ENCODE measurements at regions not wholly inside any gene's neighbourhood (a gene's known extent, or its start where the extent isn't known, plus 50 kb on each side); places are given as distances from the start of the nearest gene placed in this dataset.

DNA sequence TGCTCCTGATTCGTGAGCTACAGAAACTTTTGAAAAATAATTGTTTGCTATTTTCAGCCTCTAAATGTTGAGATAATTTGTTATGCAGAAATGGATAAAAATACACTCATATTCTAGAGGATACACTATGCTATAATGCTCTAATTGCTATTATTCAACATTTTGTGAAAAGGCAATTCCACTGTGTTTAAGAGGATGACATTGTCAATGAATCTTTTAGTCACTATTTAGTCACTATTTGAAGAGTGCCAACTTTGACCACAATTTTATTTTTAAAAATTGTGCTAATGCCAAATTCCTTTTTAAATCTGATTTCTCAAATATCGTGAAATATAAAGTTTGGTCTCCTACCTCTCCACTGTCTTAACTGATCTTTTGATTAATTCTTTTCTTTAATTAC lies 604.9 kb upstream of the KCNMB2 start:
- no peak for DNase-seq

DNA sequence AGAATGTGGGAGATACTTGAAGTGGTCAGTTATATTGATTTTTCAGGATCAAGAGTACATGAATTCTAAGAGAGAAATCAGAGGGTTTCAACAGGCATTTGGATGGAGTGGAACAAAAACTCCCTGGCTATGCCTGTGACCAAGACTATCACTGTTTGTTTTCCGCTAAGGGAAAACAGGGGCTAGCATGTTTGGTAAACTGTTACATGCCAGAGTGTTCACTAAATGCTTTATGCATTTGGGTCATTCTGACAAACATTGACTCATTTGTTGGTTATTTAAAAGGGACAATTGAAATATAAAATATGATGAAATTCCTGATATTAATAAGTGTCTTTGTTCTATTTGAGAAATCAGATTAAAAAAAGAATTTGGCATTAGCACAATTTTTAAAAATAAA lies 603.9 kb upstream of the KCNMB2 start:
- no peak for DNase-seq

DNA sequence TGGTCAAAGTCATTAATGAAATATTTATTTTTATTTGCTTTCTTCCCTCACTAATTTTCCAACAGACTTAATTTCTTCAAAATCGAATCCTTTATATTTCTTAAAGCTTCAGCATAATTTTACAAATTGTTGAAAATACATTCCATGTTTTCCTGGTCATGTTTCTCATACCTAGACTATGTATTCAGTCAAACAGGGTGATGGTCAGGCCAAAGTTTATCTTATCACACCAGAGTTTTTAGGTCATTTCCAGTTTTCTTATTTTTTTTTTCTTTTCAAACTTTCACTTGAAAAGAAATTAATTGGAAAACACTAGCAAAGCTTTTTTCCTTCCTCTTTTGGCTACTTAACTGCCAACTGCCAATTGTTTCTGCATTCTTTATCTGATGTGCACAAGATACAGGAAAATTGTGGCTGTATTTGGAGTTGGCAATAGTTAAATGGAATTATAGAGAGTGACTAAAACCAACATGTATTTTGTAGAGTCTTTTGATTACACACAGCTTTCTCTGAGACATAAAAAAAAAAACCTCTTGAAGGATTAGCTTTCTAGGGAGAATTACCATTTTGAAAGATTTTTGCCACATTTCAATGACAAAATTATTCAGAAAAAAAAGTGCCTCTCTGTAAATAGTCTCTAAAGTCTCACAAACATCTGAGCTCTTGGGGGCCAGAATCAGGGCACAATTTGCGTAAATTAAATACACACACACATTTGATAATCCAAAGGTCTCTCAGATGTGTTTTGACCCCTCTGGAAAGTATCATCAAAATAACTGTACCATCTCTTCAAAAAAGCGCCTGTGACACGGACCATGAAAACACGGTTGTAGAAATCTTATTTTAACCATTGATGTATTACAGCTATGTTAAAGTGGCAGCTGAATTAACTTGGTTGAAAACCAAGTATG lies 603.2 kb upstream of the KCNMB2 start:
- no peak for DNase-seq

DNA sequence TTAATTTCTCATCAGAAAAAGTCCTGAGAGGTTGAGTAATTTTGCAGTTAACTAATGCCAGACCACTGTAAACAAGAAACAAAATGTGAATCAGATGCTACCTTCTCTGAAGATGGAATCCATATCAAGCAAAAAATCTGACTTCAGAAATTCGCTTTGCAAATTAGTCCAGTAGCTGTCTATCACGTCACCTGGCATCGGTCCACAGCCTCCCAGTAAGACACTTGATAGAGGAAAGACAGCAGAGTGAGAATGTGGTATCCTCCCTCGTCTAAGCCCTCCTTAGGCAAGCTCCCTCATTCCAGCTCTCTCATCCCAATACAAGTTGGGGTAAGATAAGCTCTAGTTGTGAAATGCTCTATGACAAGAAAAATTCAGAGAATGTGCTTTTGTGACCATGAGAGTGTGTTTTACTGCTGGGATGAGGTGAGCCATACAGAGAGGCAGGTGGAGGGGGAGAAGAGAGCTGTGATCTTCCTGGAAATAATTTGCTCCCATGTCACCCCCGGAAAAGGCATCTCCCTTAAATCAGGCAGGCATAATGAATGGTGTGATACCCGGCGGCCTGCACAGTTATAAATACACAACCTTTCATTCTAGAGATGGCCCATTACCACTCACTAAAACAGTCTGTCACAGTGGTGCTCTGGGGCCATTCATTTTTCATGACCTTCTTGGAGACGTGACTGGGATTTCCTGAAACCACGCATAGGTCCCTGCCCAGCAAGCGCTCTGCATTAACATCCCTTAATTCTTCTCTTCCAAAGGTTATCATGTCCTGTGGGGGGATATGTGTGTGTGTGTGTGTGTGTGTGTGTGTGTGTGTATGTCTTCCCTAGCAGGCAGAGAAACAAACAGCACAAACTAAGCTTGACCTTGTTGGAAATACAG lies 602.0 kb upstream of the KCNMB2 start:
- no peak for DNase-seq

DNA sequence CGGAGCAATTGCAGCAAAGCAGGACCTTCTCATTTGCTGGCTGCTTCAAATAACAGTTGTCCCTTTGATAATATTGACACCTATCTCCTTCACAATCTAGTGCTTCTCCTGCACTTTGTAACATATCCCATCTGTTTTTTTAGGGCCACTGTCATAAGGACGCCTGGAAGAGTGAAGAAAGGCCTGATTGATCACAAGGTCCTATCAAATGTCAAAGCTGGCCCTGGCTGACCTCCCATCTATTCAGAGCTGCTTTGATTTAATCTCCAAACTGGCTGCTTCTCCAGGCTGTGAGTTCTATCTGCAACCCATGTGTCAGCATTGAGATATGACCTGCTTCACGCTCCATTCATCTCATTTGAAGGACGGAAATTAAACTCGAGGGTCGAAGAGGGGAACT lies 601.2 kb upstream of the KCNMB2 start:
- DNase-seq: no peak

DNA sequence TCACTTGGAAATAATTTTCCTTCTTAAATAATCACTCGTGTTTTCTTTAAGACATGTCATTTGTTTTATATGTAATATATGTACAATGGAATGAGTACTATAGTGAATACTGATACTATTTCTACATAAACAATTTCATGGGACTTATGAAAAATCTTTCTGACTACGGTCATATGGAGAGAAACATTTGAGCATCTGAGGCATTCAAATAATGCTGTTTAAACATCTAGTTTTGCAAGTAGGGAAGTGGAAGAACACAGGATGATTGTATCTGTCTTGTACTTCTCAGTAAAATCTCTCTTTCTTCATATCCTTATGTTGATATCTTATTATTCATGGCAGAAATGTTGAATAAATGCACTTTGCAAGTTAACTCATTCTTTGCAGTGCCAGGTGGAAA lies 599.5 kb upstream of the KCNMB2 start:
- no peak for DNase-seq

DNA sequence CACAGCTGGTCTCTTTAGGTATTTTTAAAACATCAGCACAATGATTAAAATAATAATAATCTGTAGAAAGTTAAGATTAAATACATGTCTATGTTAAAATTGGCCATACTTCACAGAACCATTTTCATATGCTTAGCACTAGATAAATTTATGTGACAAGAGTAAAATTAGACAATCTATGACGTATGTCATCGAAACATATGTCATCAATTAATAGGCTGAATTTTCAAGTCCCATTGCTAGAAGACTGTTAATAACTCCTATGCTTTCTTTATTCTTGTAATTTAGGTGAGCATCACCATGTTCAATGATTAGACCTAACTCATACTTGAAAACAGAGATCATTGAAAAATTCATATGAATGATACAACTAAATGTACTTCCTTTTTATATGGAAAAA lies 593.3 kb upstream of the KCNMB2 start:
- no peak for DNase-seq

DNA sequence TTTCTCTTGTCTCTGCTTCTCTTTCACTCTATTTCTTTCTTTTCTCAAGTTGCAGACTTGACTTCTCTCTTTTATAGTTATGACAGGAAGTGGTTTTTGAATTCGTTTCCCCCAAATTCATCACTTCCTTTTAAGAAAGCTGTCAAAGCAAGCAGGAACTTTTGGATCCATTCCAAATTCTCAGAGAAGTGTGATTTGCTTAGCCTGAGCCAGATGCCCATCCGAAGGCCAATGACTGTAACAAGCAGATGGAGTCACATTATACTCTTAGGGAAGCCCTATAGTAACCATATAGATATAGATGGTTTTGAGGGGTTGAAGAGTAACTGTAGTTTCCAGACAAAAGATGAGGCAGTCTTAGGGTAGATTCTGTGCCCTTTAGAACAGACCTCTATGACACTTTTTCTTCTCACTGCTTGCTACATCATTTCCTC lies 592.0 kb upstream of the KCNMB2 start:
- no peak for DNase-seq

DNA sequence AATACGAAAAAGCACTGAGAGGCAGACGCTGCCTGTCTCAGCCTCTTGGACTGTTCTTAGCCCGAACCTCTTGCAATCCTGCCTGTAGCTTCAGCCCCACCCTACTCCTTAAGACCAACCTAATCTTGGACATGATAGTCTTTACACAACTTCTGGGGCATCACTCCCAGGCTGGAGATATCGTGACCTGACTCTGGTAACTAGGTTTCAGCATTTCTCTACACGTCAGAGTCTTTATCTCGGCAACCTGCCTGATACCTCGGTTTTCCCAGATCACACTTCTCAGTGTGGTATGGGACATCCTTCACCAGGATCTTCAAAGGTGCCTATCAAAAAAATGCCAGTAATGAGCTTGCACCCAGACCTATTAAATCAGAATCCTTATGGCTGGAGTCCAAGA lies 590.2 kb upstream of the KCNMB2 start:
- no peak for DNase-seq

DNA sequence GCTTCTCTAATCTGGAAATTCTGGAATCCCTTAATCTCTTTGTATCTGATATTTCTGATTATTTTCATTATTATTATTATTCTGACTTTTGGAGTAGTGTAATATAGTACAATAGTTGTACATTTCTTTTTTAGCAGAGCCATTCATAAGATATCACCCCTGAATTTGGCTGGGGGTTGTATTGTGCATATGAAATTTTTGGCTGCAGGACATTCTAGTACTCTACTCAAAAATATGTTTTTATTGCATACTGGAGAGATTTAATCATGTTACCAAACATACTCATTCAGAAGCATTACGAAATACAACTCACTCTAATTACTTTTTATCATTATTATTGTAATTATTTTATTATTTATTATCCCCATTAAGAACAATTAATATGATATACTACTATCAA lies 589.7 kb upstream of the KCNMB2 start:
- no peak for DNase-seq

DNA sequence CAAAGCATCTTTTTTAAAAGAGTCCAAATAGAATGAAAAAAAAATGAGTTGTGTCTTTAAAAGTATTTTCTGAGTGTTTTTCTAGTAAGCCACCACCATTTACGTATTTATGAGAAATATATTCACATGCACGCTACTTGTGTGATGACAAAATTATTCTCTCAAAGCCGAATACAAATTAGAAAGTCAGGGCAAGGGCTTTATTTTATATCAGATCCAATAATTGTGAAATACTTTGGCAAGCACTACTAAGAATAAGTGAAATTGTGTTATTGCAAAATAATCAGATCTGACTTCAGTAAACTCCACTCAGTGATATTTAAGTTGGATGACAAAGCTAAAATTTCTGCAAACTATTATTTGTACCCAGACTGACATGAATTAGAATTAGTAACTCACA lies 589.3 kb upstream of the KCNMB2 start:
- DNase-seq: no peak

DNA sequence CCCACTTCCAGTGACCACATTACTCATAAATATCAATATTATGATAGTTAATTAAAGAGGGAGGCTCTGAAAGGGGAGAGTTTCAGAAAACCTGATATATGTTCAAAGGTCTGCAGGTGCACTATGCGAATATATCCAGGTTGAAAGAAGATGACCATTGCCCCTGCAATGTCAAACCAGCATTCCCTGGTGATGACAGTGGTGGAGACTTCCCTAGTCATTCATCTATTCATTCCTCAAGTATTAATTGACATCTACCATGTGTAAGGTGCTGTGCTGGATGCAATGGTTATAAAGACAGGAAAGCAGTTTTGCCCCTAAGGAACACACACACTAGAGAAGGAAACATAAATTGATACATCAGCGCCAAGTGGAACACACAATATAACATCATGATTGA lies 588.3 kb upstream of the KCNMB2 start:
- DNase-seq: no peak

DNA sequence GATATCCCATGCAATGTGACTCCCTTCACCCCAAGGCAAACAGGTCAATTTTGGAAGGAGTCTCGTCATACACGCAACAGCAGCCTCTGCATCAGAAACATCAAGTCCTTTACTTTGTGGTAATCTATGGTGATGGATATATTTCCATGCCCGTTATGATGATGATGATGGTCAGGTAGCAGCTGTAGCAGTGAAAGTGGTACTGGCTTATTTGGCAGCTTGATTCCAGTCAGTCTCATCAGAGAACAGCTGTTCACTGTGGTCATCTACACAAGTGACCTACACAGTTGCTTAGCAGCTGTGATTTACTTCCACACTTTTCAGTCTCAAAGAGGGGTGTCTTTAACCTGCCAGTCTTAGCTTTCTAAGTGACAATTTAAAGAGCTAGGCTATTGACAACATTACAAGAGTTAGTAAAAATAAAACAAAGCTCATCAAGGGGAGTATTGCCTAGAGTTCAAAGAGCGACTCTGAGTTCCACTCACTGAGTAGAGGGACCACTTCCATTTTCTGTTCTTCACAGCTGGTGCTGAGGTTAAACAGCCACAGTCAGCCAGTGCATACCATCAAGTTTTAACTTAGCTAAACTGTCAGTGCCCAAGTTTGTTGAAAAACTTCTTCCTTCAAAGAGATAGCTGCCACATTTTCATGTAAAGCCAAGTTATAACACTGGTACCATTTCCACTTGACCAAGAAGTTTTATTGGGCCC lies 587.4 kb upstream of the KCNMB2 start:
- no peak for DNase-seq

DNA sequence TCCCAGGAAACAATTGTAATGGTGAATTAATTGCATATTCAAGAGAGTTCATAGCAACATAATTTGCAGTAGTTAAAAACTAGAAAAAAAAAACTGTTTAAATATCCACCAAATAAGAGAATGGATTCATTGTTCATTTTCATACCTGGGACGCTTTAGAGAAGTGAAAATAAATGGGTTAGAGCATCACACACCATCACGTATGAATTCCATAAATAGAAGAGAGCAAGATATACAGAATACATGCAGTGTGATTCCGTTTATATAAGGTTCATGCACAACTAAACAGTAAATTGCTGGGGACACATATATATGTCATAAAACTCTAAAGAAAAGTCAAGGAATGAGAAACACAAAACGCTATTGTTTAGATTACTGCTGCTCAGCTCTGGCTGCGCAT lies 577.0 kb upstream of the KCNMB2 start:
- DNase-seq: no peak

DNA sequence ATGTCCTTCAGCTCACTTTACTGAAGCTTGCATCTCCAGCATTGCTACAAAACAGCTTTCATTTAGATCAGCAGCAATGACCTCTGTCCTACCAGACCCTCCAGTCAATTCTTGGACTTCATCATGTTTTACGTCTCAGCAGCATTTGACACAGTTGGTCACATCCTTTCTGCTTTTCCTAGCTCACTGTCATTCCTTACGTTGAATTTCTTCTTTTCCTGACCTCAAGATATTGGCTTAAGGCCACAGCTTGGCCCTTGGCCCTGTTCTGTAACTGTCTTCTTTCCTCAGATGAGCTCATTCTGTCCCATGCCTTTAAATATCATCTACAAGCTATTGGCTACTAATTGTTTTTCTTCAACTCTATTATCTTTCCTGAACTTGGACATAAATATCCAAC lies 576.2 kb upstream of the KCNMB2 start:
- no peak for DNase-seq

DNA sequence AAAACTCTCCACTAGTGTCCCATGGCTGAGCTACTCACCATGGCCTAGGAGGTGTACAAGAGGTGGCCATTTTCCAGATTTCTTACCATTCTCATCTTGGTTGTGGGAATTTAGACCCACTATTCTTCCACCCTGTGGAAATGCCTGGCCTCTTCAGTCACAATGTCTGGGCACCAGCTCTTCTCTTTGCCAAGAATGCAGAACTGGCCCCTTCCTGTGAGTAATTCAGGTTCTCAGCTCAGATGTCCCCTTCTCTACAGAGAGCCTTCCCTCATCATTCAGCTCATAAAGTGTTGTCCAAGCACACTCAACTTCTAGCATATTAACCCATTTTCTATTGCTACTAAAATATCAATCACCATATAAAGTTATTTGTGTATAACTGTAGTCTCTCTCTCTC lies 575.5 kb upstream of the KCNMB2 start:
- no peak for DNase-seq

DNA sequence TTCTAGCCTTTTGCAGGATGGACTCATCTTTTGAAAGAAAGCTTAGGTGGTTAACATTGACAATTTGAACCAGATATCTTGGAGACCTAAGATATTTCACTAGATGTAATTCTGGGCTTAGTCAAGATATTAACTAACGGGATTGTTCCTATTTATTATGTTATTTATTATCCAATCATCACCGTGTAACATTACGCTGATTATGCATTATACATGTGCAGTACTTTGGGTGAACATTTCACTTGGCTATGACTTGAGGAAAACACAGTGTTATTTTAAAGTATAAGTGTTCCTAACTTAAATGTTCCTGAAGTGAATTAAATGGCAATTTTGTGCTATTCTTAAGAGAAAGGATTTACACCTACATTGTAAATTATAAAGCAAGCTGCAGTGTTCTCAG lies 574.5 kb upstream of the KCNMB2 start:
- DNase-seq: no peak

DNA sequence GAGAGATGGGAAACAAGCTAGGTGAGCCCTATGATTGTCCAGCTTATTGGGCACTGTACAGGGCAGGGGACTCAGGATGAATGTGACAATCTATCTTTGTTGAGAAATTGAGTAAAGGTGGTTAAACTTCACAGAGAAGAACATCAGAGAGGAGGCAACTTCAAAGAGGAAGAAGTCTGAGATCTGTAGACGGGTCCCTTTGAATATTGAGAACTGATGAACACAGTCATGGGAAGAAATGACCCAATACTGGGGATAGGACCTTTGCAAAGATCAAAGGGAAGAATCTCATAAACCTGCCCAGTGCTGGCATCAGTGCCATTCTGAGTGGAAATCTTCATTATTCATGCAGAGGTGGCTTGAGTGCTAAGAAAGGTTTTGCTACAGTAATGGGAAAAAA lies 569.7 kb upstream of the KCNMB2 start:
- DNase-seq: no peak

DNA sequence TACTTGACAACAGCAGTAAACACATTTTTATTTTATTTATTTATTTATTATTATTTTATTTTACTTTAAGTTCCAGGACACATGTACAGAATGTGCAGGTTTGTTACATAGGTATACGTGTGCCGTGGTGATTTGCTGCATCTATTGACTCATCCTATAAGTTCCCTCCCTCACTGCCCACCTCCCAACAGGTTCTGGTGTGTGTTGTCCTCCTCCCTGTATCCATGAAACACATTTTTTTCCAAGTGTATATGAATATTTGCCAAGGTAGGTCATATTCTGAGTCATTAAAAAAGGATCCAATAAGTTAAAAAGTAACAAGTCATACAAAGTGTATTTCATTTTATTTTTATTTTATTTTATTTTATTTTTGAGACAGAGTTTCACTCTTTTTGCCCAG lies 567.3 kb upstream of the KCNMB2 start:
- DNase-seq: no peak

DNA sequence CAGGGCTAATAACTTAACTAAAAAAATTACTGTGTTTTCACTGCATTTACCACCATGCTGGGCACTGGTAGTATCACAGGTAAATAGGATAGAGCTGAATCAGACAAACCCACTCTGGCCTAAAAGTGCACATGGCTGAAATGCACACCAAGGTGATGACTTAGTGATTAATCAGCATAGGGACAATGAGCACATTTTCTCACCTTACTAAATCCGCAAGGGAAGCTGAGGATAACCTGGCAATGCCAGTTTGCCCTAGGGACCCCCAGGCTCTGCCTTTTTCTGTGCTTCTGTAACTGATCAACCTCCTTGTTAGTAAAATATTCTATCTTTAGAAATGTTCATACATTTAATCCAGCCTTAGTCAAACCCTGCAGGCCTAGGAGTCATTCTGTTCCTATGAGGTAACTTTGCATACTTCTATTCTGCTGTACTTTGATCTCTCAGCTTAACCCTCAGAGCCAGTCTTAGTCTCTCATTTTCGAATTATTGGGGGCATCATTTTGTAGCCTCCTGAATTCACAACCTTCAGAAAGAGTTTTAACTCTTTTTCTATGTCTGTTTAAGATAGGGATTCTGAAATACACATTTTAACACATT lies 562.9 kb upstream of the KCNMB2 start:
- DNase-seq: no peak

DNA sequence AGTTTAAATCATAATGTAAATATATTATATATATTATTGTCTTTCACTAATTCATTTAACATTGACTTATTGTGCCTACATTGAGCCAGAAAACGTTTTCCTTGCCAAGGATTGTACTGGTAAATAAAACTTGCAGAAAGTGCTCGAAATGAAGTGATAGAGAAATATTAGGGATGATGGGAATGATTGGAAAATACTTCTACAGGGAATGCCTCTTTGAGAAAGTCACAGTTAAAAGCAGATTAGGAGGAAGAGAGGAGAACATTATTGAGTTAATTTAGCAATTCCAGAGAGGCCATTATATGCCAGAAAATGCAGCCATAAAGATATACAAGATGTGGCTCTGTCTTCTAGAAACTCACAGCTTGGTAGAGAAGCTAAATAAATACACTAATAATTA lies 560.0 kb upstream of the KCNMB2 start:
- no peak for DNase-seq

DNA sequence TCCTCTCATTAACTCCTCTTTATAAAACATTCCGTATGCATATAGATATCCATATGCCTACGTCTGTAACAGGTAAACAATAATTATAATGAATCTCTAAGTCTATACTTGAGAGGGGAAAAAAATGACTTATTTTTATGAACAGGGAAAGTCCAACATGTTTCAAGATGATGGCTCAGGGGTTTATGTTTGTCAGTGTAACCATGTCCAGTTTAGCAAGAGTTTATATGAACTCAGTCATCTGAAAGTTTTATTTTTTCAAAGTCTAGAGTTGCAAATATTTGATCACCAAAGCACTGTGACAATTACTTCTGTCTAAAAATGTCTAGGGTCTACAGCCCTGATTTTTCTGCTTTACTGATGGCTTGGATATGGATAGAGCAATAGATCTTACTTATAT lies 559.4 kb upstream of the KCNMB2 start:
- no peak for DNase-seq
